GM19438 (cell line): ENCODE measurements at regions not wholly inside any gene's neighbourhood (a gene's known extent, or its start where the extent isn't known, plus 50 kb on each side); places are given as distances from the start of the nearest gene placed in this dataset.

Source experiments
- ATAC-seq: cut with Tn5 transposase; IDR thresholded peaks from one replicate; pipeline ENCODE4 v1.9.1; 2021; ENCODE audit warnings: low read depth; ENCODE audit not compliant: unreplicated experiment

DNA sequence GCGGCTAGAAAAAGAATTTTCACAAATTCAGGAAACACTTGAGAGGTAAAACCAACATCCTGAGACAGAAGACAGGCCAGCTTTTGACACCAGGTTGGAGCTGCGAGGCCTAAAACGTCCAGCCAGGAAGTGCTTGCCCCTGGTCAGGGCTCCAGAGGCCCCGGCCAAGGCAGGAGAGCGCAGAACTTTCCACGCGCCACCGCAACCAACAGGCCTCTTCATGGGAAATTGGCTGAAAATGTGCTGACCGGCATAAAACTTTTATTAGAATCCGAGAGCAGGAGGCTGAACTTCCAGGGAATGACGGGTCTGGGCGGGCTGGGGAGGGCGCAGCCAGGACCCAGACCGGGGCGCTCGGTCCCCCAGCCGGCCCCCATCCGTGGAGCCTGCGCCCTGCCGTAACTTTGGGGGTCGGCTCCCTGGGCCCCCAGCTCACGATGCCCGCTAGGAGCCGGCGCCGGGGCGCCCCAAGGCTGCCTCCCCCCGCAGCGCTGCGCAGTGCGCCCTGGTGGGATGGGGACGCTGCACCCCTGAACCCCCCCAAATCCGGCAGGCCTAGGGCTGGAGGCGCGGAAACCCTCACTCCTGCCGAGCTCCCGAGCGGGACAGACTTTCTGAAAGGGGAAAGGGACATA is 414.0 kb upstream of the MKI67 start:
- no peak for ATAC-seq

DNA sequence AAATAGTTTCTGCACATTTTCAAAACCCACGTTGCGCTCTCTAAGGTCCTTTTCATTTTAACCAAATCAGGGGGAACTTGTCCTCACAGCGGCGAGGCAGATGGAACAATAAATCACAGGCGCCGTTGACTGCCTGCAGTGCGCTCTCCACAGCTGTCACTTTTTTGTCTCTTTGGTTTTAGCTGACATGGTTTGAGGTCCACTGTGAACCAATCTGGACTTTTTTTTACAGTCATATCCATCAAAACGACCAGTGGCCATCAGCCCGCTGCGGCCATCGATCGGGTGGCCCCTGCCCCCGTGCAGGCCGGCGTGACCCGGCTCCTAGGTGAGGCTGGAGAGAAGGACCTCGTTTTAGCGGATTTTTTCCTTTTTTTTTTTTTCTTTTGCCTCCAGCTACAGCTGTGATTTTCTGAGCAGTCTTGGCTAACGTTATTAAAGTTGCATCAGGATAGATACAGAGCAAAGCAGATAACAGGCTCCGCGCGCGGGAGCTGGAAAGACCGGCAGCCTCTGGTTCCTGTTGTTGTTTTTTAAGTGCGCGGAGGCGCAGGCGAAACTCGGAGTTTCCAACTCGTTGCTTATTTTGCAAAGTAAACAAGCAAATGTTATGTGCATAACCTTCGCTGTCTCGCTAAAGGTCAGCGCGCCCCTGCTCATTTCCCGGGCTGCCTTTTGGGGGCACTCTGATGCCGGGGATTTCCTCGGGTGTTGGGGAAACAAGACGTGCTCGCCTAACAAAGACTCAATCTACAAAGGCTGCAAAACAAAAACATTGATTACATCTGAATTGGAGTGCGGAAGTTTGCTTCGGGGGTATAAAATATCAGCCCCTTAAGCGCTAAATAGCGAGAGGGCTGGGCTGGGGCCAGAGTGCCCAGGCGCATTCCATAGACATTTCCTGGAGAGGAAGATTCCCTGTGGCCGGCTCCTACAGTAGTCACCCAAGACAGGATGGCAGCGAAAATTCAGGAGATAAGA is 414.8 kb upstream of the MKI67 start:
- ATAC-seq: no peak

DNA sequence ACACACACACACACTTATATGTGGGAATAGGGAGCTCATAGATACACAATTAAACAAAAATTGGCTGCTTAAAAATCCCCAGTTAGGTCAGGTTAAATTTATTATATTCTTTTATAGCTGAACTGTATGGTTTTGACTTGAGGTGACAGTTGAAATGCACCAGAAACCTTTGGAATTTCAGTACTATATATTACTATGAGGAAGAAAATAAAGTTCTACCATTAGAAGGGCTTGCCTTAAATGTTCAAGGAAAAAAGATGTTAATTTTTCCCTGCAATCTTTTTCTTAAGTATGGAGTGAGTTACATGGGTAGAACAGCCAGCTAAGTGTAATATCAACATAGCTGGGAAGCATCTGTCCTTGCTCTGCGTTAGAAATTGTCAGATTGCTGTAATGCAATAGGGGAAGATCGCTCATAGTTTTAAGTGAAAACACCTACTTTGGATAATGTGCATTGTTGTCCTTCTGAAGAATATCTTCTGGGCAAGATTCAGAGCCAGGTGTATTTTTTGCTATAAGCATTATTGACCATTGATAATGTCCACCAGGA is 415.8 kb upstream of the MKI67 start:
- no peak for ATAC-seq

DNA sequence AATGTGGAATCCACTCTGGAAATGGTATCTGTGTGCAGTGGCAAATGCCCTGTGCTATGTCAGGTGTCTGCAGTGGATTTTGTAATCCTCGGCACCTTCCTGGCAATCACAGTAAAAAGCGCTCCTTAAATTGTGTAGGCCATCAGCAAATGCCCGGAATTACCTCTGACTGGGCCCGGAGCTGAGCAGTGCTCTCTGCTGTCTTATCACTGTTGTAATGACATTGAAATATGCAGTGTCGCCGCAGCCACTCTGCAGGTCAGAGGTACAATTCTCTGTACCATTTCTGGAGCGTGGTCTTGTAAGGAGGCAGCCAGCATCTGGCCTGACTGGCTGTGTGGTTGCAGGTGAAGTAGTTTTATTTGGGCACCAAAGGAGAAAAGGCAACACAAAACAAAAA is 416.4 kb upstream of the MKI67 start:
- no peak for ATAC-seq

DNA sequence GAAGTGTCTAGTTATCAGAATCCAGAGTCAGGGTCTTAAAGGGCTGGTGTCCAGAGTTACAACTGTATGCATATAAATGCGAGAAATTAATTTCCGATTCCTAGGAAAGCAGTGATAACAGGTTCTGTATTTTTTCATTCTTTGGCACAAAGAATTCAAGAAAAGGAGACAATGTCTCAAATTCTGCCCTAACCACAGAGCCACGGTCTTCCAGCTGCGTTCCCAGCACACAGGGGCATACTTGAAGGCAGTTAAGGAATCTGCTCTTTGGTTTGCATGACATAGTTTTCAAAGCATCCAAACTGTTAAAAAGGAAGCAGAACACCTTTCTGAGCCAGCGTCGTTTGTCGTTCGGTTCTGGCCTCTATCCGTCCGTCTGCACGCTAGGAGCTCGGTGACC is 416.9 kb upstream of the MKI67 start:
- no peak for ATAC-seq

DNA sequence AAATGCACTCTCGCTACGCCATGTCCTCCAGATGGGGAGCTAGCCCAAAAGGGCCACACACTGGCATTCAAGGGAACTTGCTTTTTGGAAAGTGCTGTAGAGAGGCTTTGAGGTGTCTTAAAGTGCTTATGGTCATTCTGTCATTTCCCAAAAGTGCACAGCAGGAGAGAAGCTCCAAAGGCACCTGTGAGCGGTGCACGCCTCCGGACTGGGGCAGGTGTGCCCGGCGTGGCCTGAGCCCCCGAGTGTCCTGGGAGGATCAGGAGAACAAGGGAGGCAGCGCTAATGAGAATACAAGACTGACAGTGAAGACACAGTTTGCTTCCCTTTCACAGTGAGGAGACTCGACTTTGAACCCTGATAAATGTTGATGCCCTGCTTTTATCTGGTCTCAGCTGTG is 419.0 kb upstream of the MKI67 start:
- no peak for ATAC-seq

DNA sequence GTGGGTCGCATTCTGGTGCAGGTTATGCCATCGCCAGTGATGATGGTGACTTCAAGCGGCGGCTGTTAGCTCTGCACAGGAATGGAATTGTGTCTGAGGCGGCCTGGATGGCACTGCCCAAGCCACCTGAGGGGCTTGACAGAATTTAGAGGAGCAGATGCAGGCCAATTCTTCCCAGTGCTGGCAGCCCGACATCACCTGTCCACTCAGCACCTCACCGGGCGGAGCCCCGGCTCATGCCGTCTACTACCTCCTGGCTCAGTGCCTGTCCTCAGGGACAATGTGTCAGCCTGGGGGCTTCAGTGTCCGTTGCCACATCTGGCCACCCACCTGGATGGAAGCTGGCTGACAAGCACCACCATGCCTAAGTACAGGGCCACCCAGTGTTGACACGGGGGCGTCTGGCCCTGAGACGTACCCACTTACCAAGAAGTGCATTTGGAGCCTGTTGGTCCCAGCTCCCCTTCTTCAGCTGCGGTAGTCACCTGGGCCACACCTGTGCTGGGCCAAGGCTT is 420.5 kb upstream of the MKI67 start:
- no peak for ATAC-seq

DNA sequence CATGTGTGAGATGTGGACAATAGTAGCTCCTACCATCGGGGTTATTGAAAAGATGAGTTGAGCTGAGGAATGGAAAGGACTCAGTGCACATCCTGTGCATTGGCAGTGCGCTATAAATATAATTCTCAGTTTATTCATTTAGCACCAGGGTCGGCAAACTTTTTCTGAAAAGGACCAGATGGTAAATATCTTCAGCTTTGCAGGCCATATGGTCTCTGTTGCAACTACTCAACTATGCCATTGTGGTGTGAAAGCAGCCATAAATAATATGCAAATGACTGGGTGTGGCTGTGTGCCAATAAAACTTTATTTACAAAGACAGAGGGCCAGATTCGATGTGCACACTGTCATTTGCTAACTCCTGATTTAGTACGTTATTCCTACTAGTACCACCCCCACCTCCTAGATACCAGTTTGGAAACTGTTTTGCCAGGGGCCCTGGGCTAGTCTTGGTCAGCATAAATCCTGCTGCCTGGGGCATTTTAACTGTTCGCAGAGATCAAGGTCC is 422.9 kb upstream of the MKI67 start:
- no peak for ATAC-seq

DNA sequence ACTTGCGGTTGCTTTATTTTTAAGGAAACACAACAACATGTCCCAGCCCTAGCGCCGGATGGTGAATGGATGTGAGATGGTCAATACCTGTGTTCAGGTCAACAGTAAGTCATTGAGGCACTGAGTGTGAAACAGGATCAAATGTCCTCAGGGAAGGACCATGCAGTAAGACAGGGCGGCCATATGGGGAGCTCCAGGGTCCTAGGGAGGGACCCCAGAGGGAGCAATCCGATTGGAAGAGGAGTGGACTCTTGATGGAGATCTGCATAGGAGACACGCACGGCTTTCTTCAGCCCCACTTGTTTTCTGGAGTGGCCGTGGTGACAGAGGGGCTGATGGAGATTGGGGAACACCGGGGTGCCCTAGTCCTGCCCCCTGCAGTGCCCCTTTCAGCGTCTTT is 423.8 kb upstream of the MKI67 start:
- no peak for ATAC-seq

DNA sequence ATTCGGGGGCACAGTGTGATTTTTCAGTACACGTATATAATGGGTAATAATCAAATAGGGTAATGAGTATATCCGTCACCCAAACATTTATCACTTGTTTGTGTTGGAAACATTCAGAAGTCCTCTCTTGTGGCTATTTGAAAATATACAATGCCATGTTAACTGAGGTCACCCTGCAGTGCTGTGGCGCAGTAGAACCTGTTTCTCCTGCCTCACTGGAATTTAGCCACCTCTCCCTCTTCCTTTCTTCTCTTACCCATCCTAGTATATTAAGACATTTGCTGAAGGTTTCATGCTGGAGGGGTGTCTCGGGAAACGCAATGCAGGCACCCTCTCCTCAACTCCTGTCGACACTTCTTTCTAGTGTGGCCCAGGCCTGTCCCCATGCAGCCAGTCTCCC is 425.3 kb upstream of the MKI67 start:
- no peak for ATAC-seq

DNA sequence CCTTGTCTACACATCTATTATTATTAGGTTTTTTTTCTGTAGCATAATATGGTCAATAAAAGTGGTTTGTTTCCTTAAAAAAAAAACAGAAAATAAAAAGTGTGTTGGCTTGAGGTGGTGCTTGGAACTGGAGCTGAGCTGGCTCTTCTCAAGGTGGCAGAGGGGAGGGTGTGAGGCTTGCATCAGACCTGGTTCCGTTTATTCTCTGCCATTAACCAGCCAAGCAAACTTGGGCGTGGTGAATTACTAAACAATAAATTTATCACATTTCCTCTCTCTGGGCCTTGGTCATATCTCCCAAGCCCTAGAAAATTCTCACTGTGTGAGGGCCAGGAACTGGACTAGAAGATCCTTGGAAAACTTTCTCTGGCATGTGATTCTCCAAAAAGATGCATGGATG is 427.5 kb upstream of the MKI67 start:
- ATAC-seq: no peak

DNA sequence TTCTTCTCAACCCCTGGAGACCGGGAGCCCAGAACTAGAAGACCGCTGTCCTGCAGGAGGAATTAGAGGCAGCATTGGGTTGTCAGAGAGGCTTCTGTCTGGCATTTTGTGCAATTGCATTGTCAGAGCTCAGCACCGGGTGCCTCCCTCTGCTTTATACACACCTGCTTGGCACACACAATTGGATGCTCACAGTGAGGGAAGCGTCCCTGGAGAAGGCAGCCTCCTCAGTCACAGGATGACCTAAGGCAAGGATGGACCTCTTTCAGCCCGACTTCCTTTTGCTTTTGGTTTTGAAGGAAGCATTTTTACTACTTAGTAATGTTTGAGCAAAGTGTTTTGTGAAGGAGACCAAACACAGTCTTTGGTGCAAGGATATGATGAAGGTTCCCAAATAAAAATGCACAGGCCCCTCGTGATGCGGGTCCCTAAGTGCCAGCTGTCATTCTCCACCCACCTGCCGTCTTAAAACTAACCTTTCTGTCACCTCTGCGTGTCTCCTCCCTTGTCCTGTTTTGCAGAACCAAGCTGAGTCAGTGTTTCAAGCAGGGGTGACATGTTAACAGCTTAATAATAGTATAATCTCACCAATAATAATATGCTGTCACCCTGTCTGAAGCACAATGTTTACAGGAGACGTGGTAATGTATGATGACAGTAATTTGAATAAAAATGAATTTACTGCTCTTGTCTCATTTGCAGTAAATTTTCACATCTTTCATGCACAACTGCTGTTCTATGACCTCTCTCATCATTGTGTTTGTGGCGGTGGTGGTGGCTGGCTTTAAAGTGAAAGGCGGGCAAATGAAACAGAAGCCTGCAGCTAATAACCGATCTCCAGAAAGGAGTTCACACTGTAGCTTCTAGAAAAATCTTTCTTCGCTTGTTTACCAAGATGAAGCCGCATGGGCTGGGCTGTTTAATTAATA is 430.2 kb upstream of the MKI67 start:
- ATAC-seq: no peak

DNA sequence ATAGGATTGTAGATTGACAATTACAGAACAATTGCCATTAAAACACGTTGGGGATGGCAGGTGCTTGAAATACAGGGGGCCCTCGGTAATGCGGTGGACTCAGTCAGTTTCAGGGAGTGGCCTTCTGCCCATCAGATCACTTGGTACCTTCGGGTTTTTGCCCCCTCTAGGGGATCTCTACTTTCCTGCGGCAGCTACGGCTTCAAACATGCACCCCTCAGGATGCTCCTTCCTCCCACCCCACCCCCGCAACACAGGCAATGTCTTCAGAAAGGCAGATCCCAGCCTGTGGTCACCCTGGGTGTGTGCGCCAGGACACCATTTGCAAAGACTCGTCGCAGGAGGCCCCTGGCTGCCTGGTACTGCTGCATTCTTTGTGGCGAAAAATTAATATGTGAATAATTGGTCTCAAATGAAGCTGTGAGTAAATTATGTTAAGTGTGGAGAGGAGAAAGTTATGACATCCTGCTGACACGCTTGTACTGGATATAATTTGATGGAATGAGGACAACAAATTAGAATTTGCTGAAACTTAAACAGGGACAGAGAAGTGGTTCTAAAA is 431.0 kb upstream of the MKI67 start:
- no peak for ATAC-seq

DNA sequence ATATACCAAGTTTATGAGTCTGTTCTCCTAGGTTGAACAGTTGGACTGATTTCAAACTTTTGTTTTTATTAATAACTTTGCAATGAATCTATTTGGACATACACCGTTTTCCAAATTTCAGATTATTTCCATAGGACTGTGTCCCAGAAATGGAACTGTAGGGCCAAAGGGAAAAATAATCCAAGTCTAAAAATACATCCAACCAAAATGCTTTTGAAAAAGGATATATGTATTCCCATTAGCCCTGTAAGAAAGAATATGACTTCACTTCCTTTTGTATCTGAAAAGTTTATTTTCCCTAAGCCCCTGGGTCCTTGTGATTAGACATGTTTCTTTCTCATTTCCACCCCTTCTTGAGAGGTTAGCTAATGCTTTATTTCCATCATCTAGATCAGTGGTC is 434.2 kb upstream of the MKI67 start:
- no peak for ATAC-seq

DNA sequence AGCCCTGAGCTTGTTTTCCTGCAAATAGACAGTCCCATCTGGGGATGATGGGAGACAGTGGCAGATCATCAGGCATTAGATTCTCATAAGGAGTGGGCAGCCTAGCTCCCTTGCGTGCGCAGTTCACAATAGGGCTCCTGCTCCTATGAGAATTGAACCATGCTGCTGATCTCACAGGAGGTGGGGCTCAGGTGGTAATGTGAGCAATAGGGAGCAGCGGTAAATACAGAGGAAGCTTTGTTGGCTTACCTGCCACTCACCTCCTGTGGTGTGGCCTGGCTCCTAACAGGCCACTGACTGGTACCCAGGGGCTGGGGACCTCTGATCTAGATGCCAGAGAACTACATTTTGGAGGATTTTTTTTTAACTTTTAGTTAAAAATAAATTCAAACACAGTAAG is 434.8 kb upstream of the MKI67 start:
- no peak for ATAC-seq

DNA sequence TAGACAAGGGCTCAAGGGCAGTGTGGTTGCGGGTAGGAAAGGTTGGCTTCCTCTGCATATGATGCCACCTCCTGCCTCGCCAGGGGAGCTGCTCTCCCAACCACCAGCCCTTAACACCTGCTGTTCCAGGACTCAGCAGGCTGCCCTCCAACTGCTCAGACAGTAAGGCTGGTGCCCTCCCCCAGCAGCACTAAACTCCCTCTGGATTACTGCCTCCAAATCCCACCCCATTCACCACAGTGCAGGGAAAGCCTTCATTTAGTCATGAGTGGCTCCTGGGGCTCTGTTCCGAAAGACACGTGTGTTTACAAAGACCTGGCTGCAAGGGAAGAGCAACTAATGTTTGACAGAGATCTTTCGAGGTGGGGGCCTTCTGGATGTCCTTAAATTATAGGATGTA is 437.2 kb upstream of the MKI67 start:
- no peak for ATAC-seq

DNA sequence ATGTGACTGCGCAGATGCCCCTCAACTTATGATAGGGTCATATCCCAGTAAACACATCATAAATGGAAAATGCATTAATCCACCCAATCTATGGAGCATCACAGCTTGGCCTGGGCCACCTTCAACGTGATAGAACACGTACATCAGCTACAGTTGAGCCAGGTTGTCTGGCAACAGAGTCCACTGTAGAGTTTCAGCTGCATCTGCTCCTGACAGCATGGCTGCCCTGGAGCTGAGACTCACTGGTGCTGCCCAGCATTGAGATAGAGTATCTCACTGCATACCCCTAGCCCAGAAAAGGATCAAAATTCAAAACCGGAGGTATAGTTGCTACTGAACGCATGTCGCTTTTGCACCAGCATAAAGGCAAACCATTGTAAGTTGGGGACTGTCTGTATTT is 437.7 kb upstream of the MKI67 start:
- no peak for ATAC-seq

DNA sequence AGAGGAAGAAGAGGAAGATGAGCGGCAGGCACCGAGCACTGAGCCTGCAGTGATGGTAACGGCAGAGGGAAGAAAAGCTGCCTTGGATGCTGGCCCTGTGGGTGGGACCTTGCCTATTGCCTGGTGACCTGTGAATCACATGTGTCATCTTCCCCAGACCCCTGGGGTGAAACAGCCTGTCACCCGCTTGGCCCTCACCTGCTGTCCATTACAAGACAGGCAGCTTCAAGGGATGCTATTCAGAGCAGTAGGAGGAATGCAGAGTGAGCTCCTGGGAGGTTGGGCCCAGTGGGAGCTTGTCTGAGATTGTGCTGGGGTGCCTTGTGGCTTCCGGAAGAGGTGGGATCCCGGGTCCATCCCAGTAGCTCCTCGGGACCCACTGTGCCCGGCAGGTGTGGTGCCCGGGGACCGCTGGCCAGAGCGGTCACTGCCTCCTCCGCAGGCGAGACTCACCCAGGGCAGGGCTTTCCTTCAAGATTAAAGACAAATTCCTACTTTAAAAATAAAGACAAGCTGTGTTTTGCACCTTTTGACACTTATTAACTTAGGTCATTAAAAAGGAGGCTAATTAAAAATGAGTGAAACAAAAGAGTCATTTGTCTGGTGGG is 440.2 kb upstream of the MKI67 start:
- ATAC-seq: no peak

DNA sequence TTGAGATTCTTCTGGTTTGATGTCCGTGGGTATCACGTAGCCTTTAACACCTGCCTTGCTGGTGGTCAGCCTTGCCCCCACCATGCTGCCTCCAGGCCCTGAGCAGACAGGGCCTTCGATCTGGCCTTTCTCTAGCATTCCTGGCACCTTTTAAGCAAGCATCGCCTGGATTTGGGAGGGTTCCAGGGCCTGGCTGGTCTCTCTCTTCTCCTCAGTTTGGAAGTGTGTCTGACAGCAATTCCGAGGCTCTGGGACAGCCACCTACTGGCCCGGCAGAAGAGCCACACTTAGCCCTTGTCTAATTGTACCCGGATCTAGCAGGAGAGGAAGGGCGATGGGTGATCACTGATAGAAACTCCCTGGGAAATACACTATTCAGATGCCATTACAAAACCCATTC is 441.3 kb upstream of the MKI67 start:
- no peak for ATAC-seq

DNA sequence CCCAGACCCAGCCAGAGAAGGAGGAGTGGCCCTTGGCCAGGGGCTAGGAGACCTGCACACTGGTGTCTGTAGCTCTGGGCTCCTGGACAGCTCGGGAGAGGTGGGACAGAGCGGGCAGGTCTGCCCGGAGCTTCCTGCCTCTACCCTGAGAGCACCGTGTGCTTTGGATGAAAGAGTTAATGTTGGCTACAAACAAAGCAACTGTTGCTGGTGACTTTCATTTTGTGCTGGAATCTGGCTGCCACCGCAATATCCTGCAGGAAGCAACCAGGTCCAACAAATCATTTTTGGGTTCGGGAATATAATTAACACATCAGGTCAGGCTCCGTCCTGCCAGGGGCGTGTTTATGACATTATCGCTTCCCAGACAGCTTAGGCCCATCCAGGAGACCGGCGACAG is 441.8 kb upstream of the MKI67 start:
- no peak for ATAC-seq
